ENCODE measurements at regions not wholly inside any gene's neighbourhood (a gene's known extent, or its start where the extent isn't known, plus 50 kb on each side); places are given as distances from the start of the nearest gene placed in this dataset.

DNA sequence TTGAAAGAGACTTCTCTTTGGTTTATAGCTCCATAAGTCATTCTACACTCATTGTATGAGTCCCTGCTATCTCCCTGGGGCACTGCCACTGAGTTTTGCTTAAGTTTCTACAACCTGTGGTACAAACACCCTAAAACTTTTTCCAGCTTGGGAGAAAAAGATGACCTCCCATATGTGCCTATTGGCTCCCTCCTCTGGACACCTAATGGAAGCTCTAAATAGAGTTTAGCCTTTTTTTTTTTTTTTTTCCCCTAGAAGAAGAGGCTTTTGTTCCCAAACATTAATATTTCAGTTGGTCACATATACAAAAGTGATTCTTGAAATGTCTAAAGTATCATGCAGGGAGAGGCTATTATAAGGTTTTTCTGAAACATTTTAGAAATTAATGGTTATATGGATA is 547.2 kb upstream of the TMEFF2 start:
- Histone ChIP-seq H3K18ac (ENCODE audit: extremely low read depth, low read length) (no peak overlapping the region), H3K36me3 (ENCODE audit: control insufficient read depth in 2 of 4, insufficient read depth in 4 of 4, low read length in 3 of 4) (no peaks in the 10 kb centered on the region), H2BK120ac (replicated peaks; ENCODE audit: low read depth, low read length) (no peak overlapping the region), H3K27me3 (replicated peaks in 1 of 4; ENCODE audit: control insufficient read depth in 3 of 4, extremely low read depth in 1 of 4, insufficient read depth in 3 of 4, low read length in 3 of 4) (no peaks in the 10 kb centered on the region), H3K27ac (ENCODE audit: low read depth, low read length) (no peak overlapping the region), H4K20me1 (replicated peaks in 1 of 2; ENCODE audit: control insufficient read depth in 1 of 2, insufficient read depth in 2 of 2, low read length in 2 of 2) (no peaks in the 10 kb centered on the region), H3K4me2 (ENCODE audit: insufficient read depth in 1 of 2, low read depth in 2 of 2, low read length in 2 of 2) (no peak overlapping the region), H3K79me2 (ENCODE audit: control insufficient read depth in 1 of 2, insufficient read depth in 2 of 2, low read length in 2 of 2) (no peaks in the 10 kb centered on the region), H2BK20ac (ENCODE audit: low read length) (0 out of 2 replicates have a peak overlapping the region, but pooled peaks have one; percentile 48), H2AFZ (ENCODE audit: low read length) (peak overlapping the region; percentile 96), H2BK5ac (ENCODE audit: low read depth, low read length) (no peak overlapping the region), H4K8ac (ENCODE audit: extremely low read depth, insufficient read depth, low read length) (no peak overlapping the region), H3K14ac (ENCODE audit: insufficient read length) (no peak overlapping the region), H2BK12ac (ENCODE audit: low read depth, low read length) (no peak overlapping the region), H3K4me3 (ENCODE audit: extremely low read depth in 1 of 4, insufficient read depth in 2 of 4, low read depth in 3 of 4, low read length in 4 of 4) (no peak overlapping the region), H3K9ac (replicated peaks in 1 of 4; ENCODE audit: extremely low read depth in 1 of 4, low read depth in 3 of 4, low read length in 3 of 4) (no peak overlapping the region), H3K23me2 (ENCODE audit: low read depth, low read length) (no peaks in the 10 kb centered on the region), H4K5ac (ENCODE audit: insufficient read length, low read depth, low read length) (no peak overlapping the region), H3K79me1 (ENCODE audit: low read depth, low read length) (no peaks in the 10 kb centered on the region), H3K4ac (replicated peaks; ENCODE audit: insufficient read length, low read depth, low read length) (no peak overlapping the region), H2BK15ac (ENCODE audit: low read length) (no peak overlapping the region), H3K23ac (ENCODE audit: insufficient read length) (no peak overlapping the region), H3K4me1 (replicated peaks in 1 of 4; ENCODE audit: control insufficient read depth in 3 of 4, insufficient read depth in 4 of 4, low read length in 3 of 4) (no peaks in the 10 kb centered on the region), H2AK5ac (ENCODE audit: low read depth, low read length) (no peak overlapping the region), H3K56ac (replicated peaks; ENCODE audit: insufficient read length, low read depth, low read length) (no peak overlapping the region), H4K91ac (replicated peaks; ENCODE audit: insufficient read length, low read length) (no peak overlapping the region), H3K9me3 (ENCODE audit: insufficient read depth in 2 of 2, low read depth in 1 of 2, low read length in 1 of 2) (no peaks in the 10 kb centered on the region)
- CTCF ChIA-PET (ENCODE audit: partially characterized antibody): interaction anchor here (0.6 to 1.2 kb wide), 9 partner anchors 9 to 930 kb away, joined by 3 to 5 read pairs (median 3); no protein-coding TSS in a partner anchor
- DNase-seq (ENCODE audit: low read depth in 1 of 2, low spot score in 2 of 2) (no peak), FAIRE-seq (no peak)
- POLR2A ChIA-PET (ENCODE audit: partially characterized antibody): no interaction called here
- TF ChIP-seq, protein P1, sequence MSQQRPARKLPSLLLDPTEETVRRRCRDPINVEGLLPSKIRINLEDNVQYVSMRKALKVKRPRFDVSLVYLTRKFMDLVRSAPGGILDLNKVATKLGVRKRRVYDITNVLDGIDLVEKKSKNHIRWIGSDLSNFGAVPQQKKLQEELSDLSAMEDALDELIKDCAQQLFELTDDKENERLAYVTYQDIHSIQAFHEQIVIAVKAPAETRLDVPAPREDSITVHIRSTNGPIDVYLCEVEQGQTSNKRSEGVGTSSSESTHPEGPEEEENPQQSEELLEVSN (IDR thresholded peaks at IDR 0.05): no peak
- peak; percentile 54 to 58 for TF ChIP-seq RAD21 (IDR thresholded peaks at IDR 0.05 in 1 of 2, conservative IDR thresholded peaks at IDR 0.05 in 1 of 2; ENCODE audit: low read depth in 2 of 2, low read length in 2 of 2)
- TF ChIP-seq, protein P2, sequence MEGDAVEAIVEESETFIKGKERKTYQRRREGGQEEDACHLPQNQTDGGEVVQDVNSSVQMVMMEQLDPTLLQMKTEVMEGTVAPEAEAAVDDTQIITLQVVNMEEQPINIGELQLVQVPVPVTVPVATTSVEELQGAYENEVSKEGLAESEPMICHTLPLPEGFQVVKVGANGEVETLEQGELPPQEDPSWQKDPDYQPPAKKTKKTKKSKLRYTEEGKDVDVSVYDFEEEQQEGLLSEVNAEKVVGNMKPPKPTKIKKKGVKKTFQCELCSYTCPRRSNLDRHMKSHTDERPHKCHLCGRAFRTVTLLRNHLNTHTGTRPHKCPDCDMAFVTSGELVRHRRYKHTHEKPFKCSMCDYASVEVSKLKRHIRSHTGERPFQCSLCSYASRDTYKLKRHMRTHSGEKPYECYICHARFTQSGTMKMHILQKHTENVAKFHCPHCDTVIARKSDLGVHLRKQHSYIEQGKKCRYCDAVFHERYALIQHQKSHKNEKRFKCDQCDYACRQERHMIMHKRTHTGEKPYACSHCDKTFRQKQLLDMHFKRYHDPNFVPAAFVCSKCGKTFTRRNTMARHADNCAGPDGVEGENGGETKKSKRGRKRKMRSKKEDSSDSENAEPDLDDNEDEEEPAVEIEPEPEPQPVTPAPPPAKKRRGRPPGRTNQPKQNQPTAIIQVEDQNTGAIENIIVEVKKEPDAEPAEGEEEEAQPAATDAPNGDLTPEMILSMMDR (IDR thresholded peaks at IDR 0.05; ENCODE audit: control extremely low read depth in 1 of 3, insufficient read depth in 1 of 3, low read depth in 1 of 3, low read length in 3 of 3): peak in 2 of 3 experiments; percentile 16 to 43; a peak in 2 of 4 replicates
